ENCODE measurements at regions not wholly inside any gene's neighbourhood (a gene's known extent, or its start where the extent isn't known, plus 50 kb on each side); places are given as distances from the start of the nearest gene placed in this dataset.
"Not testable (repeated sequence)": the region's sequence is repeated elsewhere in the genome, so short reads cannot be mapped to it uniquely, and the experiment has no call there.

GRCh38 chr2:84168552-84168951 lies 290.5 kb downstream of the SUCLG1 start:
- TF ChIP-seq POLR2A (IDR thresholded peaks at IDR 0.05; ENCODE audit: low read length); GATA1 (IDR thresholded peaks at IDR 0.05; ENCODE audit: low read depth, low read length): not testable (repeated sequence)
